GM12873 (cell line): ENCODE measurements at regions not wholly inside any gene's neighbourhood (a gene's known extent, or its start where the extent isn't known, plus 50 kb on each side); places are given as distances from the start of the nearest gene placed in this dataset.

Experiments used
- CTCF ChIP-seq: IDR thresholded peaks from 2 replicates; pipeline ENCODE4 v1.5.1; 2012; ENCODE audit warnings: low read depth, mild to moderate bottlenecking, moderate library complexity, low read length, control low read depth; ENCODE audit not compliant: insufficient read depth; ENCODE audit errors: missing control alignments

GRCh38 chr4:60579335-60579734 is 620.8 kb upstream of the ADGRL3 start:
- TF ChIP-seq CTCF, result no peak

- TF ChIP-seq CTCF, result no peak
These were observed 618.1 kb upstream of the ADGRL3 start for GRCh38 chr4:60581919-60582536.

DNA sequence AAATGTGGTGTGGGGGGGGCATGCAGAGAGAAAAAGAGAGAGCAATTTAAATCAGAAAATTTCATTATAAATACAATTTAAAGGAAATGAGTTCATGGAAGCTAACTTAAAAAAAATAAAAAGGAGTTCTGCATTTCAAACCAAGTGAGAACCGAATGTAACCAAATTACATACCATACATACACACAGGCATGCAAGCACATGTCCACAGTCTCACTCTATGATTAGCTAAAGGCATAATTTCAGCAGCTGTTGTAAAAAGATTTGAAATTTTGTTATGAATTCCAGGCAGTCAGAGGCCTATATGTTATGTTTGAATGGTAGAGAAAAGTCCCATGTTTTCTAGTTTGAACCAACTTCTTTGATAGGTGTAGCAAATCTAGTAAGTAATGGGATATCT is 611.6 kb upstream of the ADGRL3 start:
- no peak for TF ChIP-seq CTCF

DNA sequence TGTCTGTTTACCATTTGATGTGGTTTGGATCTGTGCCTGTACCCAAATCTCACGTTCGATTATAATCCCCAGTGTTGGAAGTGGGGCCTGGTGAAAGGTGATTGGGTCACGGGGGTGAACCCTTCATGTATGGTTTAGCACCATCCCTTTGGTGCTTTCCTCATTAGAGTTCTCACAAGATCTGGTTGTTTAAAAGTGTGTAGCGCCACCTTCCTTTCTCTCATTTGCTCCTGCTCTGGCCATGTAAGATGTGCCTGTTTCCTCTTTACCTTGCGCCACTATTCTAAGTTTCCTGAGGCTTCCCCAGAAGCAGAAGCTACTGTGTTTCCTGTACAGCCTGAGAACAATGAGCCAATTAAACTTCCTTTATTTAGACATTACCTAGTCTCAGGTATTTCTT is 610.7 kb upstream of the ADGRL3 start:
- no peak for TF ChIP-seq CTCF

GRCh38 chr4:60590116-60590515 is 610.0 kb upstream of the ADGRL3 start:
- TF ChIP-seq CTCF, result no peak

DNA sequence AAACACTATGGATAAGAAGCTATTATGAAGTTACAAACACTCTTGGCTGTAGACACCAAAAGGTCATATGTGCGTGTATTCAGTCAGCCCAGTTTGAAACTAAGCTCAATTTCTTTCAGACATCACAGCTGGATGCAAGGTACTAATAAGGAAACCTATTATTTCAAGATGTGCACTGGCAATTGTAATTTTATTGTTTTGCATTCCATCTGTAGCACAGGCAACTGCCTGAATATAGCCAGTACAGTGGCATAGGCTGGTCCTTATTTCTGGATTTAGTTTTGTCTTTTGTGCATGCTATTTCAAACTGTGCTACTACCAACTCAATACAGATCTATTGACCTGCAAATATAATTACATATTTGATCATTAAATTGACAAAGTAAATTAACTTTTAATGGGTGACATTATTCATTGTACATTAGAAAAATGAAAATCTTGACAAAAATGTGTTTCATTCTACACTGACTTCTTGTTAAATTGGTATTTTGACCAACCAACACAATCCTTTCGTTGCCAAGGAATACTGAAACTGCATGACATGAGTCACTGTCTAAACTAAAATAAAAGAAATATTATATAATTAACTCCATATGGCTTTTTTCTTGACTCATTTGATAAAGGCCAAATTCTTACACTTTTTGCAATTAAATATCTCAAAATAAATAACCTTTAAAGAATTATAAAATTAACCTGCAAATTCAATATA is 594.3 kb upstream of the ADGRL3 start:
- TF ChIP-seq CTCF, result no peak

- no peak for TF ChIP-seq CTCF
These were observed 588.2 kb upstream of the ADGRL3 start for GRCh38 chr4:60611762-60612496.
